Peyer's patch (tissue), 4 donors: ENCODE measurements at regions not wholly inside any gene's neighbourhood (a gene's known extent, or its start where the extent isn't known, plus 50 kb on each side); places are given as distances from the start of the nearest gene placed in this dataset.

Experiments
- POLR2A ChIP-seq, 2 donors: fragments of 450-650 bp; IDR thresholded peaks; one replicate each; pipeline ENCODE4 v1.5.1; 2017; ENCODE audit warnings: antibody characterized with exemption in 2 of 2, mild to moderate bottlenecking in 2 of 2, moderate library complexity in 2 of 2
- TF ChIP-seq, protein P1 (sequence below), 6 experiments: fragments of 450-650 bp in 4 of 6; fragments of 200-600 bp in 2 of 6; sonication (generic) in 1 of 6; IDR thresholded peaks; one replicate each; pipeline ENCODE4 v1.5.1; 2017 to 2019; ENCODE audit warnings: antibody characterized with exemption in 6 of 6, mild to moderate bottlenecking in 3 of 6, moderate library complexity in 1 of 6

DNA sequence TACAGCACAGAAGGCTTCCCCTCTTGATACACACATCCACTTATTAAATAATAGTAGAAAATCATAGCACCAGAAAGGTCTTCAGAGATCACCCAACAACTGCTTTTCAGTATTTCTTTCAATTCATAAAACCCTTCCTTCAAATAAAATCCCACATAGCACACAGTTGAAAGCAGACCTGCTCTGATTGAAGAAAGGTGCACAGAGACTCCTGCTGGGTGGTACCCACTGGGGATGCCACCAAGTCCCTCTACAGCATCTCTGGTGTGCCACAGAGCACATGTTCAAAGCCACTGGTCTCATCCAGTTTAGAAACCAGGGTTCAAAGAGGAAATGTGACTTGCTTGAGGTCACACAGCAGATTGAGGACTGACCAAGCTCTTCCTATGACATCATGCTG lies 427.5 kb downstream of the BCL11B start:
- TF ChIP-seq, protein P1, sequence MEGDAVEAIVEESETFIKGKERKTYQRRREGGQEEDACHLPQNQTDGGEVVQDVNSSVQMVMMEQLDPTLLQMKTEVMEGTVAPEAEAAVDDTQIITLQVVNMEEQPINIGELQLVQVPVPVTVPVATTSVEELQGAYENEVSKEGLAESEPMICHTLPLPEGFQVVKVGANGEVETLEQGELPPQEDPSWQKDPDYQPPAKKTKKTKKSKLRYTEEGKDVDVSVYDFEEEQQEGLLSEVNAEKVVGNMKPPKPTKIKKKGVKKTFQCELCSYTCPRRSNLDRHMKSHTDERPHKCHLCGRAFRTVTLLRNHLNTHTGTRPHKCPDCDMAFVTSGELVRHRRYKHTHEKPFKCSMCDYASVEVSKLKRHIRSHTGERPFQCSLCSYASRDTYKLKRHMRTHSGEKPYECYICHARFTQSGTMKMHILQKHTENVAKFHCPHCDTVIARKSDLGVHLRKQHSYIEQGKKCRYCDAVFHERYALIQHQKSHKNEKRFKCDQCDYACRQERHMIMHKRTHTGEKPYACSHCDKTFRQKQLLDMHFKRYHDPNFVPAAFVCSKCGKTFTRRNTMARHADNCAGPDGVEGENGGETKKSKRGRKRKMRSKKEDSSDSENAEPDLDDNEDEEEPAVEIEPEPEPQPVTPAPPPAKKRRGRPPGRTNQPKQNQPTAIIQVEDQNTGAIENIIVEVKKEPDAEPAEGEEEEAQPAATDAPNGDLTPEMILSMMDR (IDR thresholded peaks at IDR 0.05): no peak
- no peak for TF ChIP-seq POLR2A (IDR thresholded peaks at IDR 0.05)
